HG02840 (cell line): ENCODE measurements at regions not wholly inside any gene's neighbourhood (a gene's known extent, or its start where the extent isn't known, plus 50 kb on each side); places are given as distances from the start of the nearest gene placed in this dataset.
"Not testable (repeated sequence)": the region's sequence is repeated elsewhere in the genome, so short reads cannot be mapped to it uniquely, and the experiment has no call there.

Source experiments
- ATAC-seq: cut with Tn5 transposase; IDR thresholded peaks from one replicate; pipeline ENCODE4 v1.9.1; 2021; ENCODE audit warnings: mild to moderate bottlenecking, moderate library complexity, moderate number of reproducible peaks; ENCODE audit not compliant: unreplicated experiment, low FRiP score

DNA sequence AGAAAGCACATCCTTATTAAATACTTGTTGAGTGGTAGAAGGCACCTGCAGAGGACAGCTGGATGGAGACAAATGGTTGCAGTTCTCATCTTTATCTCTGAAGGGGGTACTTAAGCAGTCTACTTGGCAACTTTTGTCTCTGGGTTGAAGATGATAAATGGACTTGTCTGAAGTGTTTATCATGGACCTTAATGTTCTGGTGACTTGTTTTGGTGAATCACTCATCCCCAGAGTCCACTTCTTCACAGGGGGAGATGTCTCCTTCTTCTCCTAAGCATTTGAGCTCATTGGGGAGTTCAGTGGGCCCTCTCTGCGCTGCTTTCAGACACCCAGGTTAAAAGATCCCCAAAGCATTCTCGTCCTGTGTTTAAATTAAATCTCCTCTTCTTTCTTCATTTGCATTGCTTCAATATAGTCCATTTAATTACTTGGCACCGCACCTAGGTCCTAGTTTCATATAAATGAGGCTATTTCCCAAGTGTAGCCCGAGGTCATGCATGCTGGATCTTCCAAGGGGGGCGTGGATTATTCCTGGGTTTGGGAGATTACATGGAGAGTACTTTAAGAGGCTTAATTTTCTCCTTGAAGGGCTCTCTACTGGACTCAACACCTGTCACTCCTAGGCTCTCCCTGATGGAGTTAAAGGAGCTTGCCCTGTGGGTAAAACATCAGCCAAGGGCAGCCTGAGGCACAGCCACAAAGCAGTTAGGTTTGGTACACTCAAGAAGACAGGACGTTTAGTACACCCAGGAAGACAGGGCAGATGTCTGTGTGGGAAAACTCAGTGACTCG is 239.3 kb upstream of the C2CD4B start:
- no peak for ATAC-seq

DNA sequence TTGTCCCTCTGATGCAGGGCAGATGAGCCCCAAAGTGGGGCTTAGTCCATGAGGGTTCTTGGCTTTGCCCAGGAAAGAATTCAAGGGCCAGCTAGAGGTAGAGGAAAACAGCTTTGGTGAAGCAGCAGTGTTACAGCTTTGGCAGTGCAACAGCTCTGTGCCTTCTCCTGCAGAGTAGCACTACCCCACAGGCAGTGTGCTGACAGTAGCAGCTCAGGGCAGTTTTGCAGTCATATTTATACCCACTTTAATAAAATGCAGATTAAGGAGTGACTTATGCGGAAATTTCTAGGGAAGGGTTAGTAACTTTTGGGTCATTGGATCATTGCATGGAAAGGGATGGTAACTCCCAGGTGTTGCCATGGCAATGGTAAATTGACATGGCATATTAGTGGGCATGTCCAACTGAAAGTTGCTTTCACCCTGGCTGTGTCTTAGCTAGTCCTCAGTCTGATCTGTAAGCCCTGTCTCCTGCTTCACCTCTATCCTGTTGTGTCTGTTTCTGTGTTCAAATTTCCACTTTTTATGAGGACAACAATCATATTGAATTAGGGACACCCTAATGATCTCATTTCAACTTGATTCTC is 241.3 kb upstream of the C2CD4B start:
- no peak for ATAC-seq

DNA sequence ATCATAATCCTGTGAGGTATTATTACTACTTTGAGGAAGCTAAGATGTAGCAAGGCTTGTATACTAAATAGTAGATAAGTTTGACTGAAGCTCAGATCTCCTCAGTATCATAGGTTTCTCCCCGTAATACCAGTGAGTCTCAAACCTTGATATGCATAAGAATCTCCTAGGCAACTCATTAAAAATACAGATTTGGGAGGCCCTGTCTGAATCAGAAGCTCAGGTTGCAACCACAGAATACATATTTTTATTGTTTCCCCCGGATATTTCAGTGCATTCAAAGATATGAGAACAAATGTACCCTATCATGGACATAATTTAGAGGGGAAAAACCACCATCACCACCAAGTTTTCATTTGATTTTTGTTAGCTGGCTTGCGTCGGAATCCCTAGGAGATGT is 242.1 kb upstream of the C2CD4B start:
- ATAC-seq, result no peak

DNA sequence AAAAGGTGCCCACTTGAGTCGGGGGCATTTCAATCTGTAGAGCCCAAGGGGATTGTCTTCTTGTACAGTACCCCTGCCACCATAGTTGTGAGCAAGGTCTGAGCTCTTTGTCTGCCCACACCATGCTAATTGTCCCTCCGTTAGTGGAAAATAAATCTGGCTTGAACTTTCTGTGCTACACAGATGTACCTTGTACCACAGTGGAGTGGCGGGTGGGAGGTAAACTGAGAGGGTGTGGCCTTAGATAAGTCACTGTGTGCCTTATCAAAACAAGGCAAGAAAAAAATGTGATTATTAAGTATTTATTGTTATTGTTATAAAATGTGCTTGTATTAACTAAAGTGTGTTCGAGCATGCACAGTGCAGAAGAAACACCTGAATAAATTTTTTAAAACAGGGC is 242.9 kb upstream of the C2CD4B start:
- ATAC-seq, result no peak

DNA sequence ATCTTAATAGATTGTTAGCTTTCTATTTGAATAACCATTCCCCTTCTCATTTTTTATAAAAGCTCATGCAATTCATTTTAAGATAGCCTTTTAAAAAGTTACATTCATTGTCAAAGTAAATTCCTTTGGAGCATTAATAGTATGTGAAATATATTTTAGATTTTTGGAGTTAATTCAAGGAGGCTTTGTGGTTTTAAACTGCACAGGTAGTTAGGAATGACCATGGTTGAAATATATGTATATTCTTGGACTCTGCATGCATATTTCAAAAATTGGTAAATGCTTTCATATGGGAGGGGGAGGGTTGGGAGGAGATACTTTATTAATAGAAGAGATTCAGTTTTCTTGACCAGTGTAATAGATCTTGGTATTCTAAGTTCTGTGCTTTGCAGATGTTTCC is 244.4 kb upstream of the C2CD4B start:
- no peak for ATAC-seq

DNA sequence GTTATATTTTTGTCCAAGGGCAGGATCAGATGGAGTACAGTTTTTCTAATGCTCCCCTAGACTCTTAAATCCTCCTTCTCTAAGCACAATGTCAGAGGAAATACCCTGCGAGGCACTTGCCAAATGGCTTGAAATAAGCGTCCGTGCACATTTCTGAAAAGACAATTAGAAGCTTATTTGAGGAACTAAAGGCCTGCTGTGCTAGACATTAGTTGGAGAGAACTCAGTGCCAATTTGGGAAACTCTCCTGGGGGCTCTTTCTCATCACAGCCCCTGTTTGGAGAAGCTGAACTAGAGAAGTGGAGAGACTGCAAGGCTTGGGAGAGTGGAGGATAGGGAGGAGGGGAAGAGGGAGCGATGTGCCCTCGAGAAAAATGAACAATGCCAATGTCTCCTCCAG is 247.6 kb upstream of the C2CD4B start:
- no peak for ATAC-seq

DNA sequence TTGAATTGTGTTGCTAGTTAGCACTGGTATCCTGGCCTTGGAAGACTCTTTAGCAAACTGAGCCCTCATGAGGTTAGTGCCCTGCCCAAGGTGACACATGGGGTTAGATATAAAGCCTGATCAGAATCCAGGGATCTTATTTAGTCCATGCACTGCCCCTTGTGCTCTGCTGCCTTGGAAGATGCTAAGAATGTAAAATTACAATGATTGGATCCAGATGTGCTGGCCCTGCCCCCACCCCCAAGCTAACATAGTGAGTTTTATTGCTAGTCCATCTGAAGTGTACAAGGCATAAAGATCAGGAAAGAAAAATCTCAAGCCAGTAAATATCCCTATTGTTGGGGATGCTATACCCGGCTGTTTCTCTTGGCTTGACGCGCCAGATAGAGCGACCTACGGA is 248.1 kb upstream of the C2CD4B start:
- no peak for ATAC-seq

DNA sequence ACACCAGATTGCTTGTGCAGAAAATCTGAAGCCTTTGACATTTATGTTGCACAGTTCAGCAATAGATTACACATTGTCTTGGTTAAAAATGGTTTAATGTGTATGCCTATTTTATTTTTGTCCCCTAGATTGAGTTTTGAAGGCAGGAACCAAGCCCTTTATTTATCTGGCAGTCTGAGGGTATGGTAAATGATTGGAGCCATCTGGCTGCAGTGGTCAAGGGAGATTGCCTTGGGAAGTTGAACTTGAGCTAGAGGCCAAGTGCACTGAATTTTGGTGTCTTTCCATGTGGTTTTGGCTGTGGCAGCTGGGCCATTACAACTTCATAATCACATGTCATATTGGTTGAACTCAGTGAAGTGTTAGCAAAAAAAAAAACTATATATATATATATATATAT is 248.7 kb upstream of the C2CD4B start:
- ATAC-seq, result no peak

DNA sequence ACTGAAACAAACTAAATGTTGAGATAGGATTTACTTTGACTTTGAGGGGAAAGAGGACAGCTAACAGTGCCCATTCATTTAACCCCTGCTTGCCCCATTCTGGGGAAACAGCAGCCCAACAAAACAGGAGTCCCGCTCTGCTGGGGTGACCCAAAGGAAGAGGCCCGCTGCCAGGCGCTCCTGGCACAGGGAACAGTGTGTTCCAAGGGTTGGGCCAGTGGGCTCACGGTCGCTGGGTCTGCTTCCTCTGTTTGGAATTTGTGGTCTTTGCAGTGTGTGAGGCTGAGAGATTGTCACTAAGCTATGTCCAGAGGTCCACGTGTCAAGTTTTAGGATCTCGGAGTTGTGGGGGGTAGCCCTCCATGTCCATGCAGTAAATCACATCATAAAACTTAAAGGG is 250.4 kb upstream of the C2CD4B start:
- no peak for ATAC-seq

DNA sequence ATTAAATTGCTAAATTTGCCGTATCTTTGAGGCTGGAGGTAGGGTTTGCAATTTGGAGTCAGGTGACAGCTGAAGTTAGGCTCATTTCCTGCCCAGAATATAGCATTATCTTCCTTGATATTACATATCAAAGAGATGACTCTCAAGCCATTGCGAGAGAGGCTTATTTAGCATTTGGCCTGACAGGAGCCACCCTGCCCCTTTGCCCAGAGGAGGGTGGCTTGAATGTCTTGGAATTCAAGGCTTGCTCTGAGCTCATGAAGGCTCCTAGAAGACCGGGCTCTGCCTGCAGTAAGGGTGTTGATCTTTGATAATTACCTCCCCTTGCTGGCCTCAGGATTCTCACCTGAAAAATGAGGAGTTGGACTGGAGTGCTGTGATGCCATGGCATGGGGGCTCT is 251.4 kb upstream of the C2CD4B start:
- no peak for ATAC-seq

DNA sequence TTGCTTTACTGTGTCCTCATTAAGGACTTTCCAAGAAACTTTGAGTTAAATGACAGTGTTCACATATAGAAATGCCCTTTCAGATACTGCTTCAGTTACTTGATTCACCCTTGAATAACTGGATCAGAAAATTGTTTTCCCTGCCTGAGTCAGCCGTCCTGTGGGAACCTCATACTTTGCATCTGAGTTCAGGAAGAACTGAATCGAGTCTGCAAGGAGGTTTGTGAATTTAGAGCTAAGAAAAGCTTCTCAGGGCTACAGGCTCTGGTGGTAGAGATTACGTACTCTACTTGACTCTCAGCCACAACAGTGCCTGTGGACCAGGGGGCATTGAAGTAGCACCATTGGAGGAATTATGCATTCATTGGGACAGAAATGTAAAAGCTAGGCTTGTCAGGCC is 252.4 kb upstream of the C2CD4B start:
- no peak for ATAC-seq

DNA sequence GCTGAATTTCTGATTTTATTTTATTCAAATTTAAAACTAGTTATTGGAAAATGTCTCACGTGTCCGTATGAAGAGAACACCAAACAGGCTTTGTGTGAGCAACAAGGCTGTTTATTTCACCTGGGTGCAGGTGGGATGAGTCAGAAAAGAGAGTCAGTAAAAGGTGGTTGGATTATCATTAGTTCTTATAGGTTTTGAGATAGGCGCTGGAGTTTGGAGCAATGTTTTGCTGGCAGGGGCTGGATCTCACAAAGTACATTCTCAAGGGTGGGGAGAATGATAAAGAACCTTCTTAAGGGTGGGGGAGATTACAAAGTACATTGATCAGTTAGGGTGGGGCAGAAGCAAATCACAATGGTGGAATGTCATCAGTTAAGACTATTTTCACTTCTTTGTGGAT is 253.4 kb upstream of the C2CD4B start:
- ATAC-seq, result not testable (repeated sequence)

DNA sequence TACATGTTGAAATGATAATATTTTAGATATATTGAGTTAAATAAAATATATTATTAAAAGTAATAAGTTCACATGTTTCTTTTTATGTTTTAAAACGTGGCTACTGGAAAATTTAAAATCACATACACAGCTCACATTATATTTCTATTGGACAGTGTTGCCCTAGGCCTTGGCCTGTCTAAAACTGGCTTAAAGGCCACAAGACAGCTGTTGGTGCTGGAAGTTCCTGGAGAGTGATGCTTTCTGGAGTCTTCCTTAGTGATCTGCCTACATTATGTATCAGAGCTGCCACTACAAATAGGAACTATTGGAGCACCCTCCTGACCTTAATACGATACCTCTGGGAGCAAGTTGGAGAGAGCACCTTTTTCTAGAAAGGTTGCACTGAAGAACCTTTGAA is 254.1 kb upstream of the C2CD4B start:
- no peak for ATAC-seq

DNA sequence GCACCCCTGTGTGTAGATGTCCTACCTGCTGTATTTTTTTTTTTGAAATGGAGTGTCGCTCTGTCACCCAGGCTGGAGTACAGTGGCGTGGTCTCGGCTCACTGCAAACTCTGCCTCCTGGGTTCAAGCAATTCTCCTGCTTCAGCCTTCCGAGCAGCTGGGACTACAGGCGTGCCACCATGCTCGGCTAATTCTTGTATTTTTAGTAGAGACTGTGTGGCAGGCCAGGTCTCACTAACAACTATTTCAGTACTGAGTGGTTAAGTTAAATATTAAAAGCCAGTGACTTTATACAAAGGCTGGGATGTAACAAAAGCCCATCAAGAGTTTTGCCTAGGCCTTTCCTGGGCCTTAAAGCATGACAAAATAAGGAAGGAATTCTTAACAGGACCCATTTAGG is 255.3 kb upstream of the C2CD4B start:
- not testable (repeated sequence) for ATAC-seq

DNA sequence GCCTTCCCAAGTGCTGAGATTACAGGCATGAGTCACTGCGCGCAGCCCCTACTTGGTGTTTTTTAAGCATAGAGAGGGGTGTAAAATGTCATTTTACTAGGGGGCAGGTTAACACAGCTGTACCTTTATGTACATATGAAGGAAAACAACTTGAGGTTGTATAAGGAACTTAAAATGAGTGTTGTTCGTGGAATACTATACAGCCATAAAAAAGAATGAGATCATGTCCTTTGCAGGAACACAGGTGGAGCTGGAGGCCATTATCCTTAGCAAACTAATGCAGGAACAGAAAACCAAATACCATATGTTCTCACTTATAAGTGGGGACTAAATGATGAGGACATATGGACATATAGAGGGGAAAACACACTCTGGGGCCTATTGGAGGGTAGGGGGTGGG is 256.2 kb upstream of the C2CD4B start:
- ATAC-seq, result no peak

DNA sequence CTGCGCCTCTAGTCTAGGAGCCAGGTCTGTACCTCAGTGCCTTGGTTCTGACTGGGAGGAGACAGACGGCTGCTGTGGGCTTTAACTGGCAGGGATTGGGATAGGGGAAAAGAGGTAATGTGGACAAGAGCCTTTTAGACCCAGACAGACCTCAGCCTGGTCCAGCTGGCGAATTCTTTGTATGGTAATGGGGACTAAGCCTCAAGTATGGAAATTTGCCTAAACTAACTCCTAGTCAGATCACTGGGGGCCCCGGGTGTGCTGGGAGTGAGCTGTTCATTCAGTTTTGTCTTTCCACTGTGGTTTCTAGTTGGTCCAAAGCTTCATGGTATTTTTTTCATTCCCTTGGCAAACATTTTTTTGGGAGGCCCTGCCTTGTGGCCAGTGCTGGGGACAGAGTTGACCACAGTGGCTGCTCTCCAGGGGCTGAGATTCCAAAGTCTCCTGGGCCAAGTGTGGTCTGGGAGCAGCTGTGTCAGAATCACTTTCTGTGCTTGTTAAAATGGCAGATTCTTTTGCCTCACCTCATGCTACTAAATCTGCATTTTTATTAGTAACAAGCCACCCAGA is 261.4 kb upstream of the C2CD4B start:
- no peak for ATAC-seq

DNA sequence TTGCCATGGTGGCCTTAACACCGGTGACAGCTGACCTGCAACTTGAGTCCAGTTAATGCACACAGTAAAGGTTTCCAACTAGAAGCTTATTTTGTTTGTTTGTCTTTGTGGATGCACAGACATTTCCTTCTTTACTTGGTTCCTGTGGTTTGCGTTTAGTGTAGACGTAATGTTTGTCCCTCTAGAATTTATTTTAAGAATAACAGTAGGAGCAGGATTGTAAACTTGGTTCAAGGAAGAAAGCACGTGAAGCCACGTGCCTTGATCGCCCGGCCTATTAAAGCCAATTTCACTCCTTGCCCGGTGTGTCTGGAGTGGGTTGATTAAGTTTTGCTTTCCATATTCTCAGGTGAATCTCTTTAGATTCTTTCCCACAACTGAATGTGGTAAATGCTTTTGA is 263.2 kb upstream of the C2CD4B start:
- no peak for ATAC-seq

DNA sequence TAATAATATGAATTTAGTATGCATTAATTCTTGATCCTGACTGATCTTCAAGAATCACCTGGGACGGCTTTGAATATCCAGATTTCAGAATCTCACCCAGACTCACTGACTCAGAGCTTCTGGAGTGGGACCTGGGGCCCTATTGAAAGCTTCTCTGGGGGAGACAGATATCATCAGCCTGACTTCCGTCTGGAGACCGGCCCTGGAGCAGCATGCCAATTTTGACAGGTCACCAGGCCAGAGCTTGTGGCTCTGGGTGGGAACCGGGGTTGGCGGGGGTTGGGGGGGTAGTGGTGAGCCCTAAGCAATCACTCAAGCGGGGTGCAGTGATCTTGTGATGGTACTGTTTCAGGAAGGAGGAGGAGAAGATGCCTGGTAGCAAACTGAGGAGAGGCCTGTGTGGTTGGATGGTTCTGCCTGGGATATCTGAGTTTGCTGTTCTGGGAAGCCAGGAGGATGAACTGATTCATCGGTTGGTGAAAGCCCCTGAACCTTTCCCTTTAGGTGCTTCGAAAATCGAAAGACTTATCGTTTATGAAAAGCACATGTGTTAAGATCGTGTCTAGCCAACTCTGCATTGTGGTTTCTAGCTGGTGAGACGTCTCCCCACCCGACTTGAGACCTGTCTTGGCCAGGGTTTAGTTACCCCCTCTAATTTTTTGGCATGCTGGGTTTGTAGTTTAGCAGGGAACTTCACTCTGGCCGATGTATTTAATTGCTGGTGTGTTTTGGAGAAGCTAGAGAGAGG is 263.9 kb upstream of the C2CD4B start:
- no peak for ATAC-seq

DNA sequence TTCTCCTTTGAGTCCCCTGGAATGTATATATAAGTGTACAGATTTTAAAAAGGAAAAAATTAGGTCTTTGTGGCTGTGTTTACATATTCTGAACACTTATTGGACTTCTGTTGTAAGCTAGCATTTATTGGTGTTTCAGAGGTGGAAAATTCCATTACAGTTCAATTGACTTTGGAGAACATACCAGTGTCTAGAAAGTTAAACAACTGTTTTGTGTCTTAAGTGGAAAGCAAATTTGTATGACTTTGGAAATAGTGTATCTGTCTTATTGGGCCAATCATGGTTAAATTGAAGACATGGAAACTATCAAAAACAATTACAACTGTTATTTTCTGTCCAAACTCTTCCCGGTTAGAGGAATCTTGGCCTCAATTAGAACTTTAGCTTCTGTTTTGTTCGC is 265.0 kb upstream of the C2CD4B start:
- no peak for ATAC-seq

DNA sequence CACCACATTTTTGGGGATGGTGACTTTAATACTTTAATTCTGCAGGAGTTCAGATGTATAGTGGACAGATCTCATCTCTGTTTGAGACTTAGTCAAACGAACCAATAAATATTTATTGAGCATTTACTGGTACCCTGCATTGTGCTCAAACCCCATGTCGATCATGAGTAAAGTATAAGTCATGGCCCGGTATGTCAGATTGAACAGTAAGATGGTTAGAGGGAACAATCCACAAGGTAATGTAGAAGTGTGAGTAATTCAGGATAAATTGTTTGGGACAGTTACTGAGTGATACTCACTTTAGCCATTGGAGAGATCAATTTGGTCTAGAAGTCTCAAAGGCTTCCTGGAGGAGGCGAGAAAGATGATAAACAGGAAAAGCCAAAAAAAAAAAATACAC is 265.5 kb upstream of the C2CD4B start:
- no peak for ATAC-seq

DNA sequence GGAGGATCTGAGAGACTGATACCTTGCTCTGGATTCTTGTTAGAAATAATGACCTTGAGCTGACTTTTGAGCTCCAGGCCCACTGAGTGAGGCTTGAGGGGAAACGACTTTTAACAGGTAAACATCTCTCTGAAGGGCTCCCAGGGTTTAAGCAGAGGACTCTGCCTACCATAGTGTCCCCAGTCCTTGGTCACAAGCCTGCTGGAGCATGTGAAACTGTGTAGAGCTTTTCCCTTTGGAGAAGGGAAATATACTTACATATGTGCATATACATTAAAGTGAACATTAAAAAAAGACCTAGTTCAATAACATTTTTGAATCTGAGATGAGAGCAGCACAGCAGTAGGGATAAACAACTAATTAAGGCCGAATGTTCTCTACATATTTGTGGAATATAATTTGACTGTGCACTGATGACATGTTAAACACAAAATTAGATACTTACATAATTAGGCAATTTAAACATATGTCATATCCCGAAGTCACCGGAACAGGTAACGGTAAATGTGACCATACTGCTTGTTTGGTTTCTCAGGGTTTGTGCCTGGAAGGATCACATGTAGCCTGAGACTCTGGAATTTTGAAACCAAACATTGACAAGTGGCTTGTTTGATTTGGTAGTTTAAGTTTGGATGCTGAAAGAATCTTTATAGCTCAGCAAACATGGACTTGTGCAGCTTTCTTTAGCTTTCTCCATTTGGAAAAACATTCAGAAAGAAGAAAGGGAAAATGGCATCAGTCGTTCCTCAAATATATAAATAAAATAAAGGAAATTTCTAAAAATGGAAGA is 266.1 kb upstream of the C2CD4B start:
- no peak for ATAC-seq
